ENCODE measurements at regions not wholly inside any gene's neighbourhood (a gene's known extent, or its start where the extent isn't known, plus 50 kb on each side); places are given as distances from the start of the nearest gene placed in this dataset.

GRCh38 chr5:88999853-89000252 lies 116.9 kb upstream of the MEF2C start:
- DNase-seq: no peak
- intact Hi-C loops (cut with DNase I): no loop called here

GRCh38 chr5:88997937-88998336 lies 115.0 kb upstream of the MEF2C start:
- intact Hi-C loops (cut with DNase I): no loop called here
- DNase-seq: no peak

DNA sequence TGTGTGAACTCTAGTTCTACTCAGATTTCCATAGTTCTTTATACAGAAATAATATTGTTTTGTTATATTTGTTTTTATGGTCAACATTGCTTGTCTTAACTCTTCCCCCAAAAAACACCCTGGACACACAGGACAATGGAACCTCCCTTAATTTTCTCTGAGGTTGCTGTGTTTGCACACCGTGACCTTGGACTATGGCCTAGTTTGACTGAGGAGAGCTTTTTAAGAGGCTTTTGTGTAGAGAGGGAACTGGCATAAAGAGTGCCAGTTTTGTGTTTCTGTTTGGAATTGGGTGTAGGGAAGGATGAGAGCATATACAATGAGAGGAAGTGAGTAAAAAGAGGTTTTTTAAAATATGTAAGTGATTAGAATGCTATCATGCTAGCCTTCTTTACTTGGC lies 101.1 kb upstream of the MEF2C start:
- DNase-seq: no peak
- intact Hi-C loops (cut with DNase I): no loop called here

GRCh38 chr5:88979726-88980125 lies 96.7 kb upstream of the MEF2C start:
- no peak for DNase-seq
- intact Hi-C loops (cut with DNase I): no loop called here

GRCh38 chr5:88979244-88979643 lies 96.3 kb upstream of the MEF2C start:
- DNase-seq: no peak
- intact Hi-C loops (cut with DNase I): no loop called here

DNA sequence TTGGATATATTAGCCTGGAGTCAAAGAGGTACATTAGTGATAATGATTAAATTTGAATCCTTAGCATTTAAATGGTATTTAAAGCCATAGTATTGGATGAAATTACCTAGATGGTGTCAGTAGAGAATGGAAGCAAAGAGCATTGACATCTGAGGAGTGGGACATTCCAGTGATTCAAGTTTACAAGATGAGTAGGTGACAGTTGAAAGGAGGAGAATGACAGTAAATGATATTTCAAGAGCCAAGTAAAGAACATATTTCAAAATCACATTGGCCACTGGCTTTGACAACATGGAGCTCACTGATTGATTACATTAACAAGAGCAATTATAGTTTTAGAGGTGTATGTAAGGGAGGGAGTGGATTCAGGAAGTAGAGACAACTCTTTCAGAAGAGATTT lies 93.9 kb upstream of the MEF2C start:
- no peak for DNase-seq
- intact Hi-C loops (cut with DNase I): no loop called here

- DNase-seq: no peak
- intact Hi-C loops (cut with DNase I): no loop called here
Observed at GRCh38 chr5:88967633-88968585, 84.9 kb upstream of the MEF2C start.

DNA sequence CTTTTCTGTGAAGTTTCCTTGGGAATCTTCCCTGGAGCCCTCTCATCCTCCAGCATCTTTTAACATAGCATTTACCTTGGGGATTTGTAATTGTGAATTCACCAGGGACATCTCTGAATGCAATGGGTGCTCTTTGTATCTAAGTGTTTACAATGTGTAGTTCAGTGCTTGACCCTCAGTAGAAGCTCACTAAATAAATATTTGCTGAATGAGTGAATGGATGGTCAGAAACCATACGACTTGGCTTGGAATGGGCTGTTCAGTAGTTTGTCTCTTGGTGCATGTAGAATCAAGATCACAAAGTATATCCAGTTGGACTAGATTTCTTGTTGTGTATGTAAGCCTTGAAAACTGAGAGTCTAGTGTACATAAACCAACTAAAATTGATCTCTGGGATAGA lies 81.8 kb upstream of the MEF2C start:
- intact Hi-C loops (cut with DNase I): no loop called here

GRCh38 chr5:88957013-88957412 lies 74.0 kb upstream of the MEF2C start:
- intact Hi-C loops (cut with DNase I): no loop called here
- DNase-seq: no peak

More for the DNA sequence above, 81.8 kb upstream of the MEF2C start:
- no peak for DNase-seq

DNA sequence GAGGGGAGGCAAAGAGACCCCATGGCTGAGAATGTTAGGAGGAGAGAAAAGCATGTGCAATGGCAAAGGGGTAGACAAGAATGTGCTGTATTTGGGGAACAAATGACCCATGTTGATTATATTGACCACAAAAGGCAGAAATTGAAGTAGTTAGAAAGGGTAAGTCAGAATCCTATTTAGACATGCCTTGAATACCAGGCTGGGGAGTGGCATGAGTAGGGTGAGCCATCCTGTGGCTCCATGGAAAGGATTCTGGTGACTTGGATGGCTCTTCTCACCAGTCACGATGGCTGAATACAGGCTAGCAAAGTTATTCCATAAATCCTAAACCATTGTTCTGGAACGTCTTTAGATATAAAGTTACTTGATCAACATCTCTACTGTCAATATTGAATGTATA lies 73.4 kb upstream of the MEF2C start:
- intact Hi-C loops (cut with DNase I): no loop called here
- DNase-seq: no peak

DNA sequence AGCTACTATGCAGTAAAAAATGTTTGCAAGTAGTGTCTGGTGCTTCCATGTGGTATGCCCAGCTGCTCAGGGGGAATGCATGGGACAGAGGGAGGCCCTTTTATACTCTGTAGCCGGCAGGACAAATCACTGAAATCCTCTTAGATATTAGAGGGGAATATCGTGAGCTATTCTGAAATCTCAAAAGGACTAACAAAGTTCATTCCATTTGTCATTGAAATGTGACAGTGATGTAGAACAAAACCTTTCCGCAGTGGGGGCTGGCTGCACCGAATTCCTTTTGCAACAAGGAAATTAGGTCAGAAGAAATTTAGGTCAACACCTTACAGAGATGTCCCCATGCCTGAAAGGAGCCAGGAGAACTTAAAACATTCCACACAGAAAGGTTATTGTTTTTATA lies 72.4 kb upstream of the MEF2C start:
- intact Hi-C loops (cut with DNase I): no loop called here
- DNase-seq: no peak

GRCh38 chr5:88954511-88954910 lies 71.5 kb upstream of the MEF2C start:
- intact Hi-C loops (cut with DNase I): no loop called here
- DNase-seq: no peak

DNA sequence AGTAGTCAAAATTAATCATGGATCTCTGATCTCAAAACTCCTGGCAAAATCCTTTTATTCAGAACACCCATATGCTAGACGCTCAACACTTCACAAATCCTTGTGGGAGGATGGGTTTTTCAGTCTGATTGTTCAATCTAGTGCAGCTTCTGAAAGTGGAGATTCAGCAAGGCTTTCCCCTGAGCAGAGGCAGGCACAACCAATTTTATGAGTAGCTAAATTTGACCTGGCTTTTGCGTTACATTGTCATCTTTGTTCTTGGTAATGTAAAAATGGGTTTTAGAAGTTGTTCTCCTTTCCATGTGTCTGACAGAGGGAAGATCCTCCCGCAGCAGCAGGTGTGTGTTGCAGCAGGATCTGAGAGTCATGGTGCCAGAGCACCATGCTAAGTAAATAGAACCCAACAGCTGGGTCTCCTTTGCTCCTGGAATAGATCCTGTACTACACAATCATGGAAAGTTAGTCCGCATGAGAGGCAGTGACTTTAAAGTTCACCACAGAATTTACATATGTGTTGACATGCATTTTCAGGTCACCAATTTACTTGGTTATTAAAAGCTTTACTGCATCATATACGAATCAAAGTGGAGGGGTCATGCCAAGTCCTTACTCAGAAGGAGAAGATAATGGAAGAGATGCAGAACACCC lies 70.1 kb upstream of the MEF2C start:
- intact Hi-C loops (cut with DNase I): no loop called here

DNA sequence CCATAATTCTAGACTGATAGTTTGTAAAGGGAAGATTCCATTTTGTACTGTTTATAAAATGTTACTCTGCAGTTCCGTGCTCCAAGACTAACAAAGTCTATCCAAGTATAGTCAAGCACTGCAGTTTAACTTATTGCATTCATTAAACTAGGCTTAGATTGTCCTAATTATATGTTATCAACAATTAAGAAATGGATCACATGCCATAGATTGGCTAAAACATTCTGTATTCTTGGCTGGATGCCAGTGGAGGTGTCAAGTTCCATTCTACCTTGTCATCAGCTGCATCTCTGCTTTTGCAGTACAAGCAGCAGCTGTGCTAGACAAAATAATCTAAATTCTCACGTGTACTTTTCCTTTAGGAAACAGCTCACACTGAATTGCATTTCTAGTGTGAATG lies 69.4 kb upstream of the MEF2C start:
- intact Hi-C loops (cut with DNase I): no loop called here
- DNase-seq: no peak

More for the DNA sequence above, 70.1 kb upstream of the MEF2C start:
- DNase-seq: no peak

GRCh38 chr5:88951457-88951856 lies 68.5 kb upstream of the MEF2C start:
- intact Hi-C loops (cut with DNase I): no loop called here

DNA sequence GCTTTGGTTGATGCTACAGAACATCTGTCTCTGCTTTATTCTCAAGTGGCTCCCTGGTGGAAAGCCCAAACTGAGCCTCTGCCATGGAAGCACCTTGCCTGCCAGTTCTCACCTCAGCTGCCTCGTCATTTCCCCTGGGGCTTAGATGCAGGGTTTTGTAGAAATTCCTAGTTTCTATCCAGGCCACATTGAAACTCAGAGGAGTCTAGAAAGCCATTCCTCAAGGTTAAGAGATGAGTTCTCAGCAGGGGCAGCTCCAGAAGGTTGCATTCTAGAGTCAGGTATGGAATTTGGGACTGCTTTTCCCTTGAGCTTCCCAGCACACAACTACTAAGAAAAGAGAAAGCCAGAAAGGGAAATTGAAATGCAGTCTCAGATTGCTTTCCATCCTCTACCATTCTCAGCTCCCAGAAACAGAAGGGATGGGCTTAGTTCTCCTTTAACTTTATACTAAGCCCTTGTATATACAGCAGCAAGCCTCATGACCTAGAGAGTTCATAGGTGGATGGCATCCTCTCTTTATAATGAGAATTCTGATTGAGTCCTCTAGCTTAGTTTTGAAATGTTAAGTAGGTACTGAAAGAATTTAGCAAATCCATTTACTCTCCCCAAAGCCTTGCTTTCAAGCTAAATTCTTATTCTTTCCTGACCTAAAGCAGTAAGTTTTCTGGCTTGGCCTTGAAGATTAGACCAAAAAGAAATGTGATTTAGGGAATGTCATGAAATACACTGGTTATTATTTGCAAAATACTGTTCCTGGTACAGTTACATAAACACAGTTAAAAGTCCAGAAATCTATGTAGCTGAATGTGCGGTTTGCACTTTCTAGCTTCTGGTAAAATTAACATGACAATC lies 66.0 kb upstream of the MEF2C start:
- intact Hi-C loops (cut with DNase I): no loop called here
- DNase-seq: no peak

More at GRCh38 chr5:88951457-88951856, 68.5 kb upstream of the MEF2C start:
- no peak for DNase-seq

- intact Hi-C loops (cut with DNase I): no loop called here
- DNase-seq: no peak
Observed at GRCh38 chr5:88944751-88945531, 62.0 kb upstream of the MEF2C start.

GRCh38 chr5:88941581-88941980 lies 58.6 kb upstream of the MEF2C start:
- intact Hi-C loops (cut with DNase I): no loop called here
- peak in 2 of 10 donors; percentile 10 to 42 for DNase-seq

DNA sequence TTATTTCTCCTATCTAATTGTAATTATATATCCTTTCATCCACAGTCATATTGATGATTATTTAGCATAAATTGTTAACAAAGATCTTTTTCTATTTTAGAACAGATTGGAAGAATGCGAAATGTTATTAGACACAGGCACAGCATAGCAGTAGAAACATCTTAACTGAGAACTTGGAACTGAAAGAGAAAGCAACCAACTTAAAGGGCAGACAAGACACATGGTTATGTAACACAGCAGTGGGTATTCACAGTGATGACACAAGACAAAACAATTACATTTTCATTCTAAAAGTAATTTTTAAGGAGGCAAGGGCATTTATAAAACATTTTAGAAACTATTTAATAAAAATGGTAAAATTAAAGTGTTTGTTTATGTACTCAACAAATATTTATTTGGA lies 57.7 kb upstream of the MEF2C start:
- intact Hi-C loops (cut with DNase I): no loop called here

DNA sequence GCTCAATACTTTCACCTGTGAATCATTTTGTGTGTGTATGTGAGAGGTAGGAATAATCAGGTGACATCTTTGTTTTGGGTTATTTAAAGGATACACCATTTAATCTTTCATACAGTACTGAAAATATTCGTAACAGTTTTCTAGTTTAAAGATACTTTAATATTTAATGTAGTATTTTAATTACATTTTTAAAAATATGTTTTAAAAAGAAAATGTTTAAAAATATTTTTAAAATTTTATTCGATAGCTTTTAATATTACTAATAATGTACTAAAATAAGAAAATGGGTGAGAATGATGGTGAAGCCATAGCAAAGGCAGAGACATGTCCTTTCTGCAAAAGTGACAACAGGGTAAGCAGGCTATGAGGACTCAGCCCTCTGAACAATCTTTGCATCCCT lies 56.3 kb upstream of the MEF2C start:
- intact Hi-C loops (cut with DNase I): no loop called here
- no peak for DNase-seq

More for the DNA sequence above, 57.7 kb upstream of the MEF2C start:
- no peak for DNase-seq

All from posterior cingulate gyrus (tissue), 11 donors.